ENCODE measurements at regions not wholly inside any gene's neighbourhood (a gene's known extent, or its start where the extent isn't known, plus 50 kb on each side); places are given as distances from the start of the nearest gene placed in this dataset.

DNA sequence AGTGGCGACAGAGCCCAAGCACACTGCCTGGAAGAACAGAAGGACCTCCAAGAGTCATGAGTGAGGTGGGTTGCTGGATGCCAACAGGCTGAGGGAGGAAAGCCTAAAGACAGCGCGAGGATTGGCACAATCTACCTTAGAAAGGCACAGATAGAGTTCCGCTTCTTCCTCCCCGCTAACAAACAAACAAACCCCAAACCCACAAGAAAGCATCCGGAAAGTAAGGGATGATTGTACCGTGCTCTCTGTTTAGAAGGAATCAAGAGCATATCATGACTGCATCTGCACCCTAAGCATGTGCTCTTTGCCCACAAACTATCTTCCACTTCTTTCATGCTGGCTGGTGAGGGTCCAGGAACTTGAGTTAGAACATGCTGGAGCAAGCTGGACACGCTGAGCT is 233.0 kb upstream of the KLF12 start:
- 94% methylated on average over 8 of the region's 8 CpGs for WGBS

DNA sequence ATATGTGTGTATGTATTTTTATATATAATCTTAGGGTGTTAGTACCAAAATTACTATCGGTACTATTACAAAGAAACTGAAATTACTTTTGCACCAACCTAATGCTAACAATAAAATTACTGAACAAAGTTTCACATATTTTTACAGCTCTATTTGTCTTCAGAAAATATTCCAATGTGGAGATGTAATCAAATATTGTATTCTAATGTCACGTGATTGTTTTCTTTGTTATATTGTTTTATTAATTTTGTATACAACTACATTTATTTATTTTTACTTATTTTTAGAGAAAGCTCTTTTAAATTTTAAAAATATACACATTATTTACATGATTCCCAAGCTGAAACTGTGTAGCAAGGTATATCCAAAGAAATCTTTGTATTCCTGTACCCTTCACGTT is 227.1 kb upstream of the KLF12 start:
- H3K27me3 ChIP-seq, result no peaks in the 10 kb centered on the region
- intact Hi-C loops (cut with DNase I), result no loop called here
- H3K36me3 ChIP-seq, result no peaks in the 10 kb centered on the region
- TF ChIP-seq EP300 (IDR thresholded peaks at IDR 0.05) (no peak), POLR2AphosphoS5 (IDR thresholded peaks at IDR 0.05) (no peak), POLR2A (IDR thresholded peaks at IDR 0.05; ENCODE audit: low read depth) (no peak)
- TF ChIP-seq, protein P1, sequence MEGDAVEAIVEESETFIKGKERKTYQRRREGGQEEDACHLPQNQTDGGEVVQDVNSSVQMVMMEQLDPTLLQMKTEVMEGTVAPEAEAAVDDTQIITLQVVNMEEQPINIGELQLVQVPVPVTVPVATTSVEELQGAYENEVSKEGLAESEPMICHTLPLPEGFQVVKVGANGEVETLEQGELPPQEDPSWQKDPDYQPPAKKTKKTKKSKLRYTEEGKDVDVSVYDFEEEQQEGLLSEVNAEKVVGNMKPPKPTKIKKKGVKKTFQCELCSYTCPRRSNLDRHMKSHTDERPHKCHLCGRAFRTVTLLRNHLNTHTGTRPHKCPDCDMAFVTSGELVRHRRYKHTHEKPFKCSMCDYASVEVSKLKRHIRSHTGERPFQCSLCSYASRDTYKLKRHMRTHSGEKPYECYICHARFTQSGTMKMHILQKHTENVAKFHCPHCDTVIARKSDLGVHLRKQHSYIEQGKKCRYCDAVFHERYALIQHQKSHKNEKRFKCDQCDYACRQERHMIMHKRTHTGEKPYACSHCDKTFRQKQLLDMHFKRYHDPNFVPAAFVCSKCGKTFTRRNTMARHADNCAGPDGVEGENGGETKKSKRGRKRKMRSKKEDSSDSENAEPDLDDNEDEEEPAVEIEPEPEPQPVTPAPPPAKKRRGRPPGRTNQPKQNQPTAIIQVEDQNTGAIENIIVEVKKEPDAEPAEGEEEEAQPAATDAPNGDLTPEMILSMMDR (IDR thresholded peaks at IDR 0.05), result no peak
- H3K27ac ChIP-seq (replicated peaks in 1 of 4), result no peak overlapping the region
- no peak overlapping the region for H3K4me3 ChIP-seq
- no peaks in the 10 kb centered on the region for H3K4me1 ChIP-seq
- WGBS, result 98% methylated on average over 3 of the region's 3 CpGs
- no peak for DNase-seq (ENCODE audit: extremely low spot score)
- no peaks in the 10 kb centered on the region for H3K9me3 ChIP-seq

More for the DNA sequence above, 233.0 kb upstream of the KLF12 start:
- TF ChIP-seq EP300 (IDR thresholded peaks at IDR 0.05) (no peak), POLR2A (IDR thresholded peaks at IDR 0.05; ENCODE audit: low read depth) (no peak), POLR2AphosphoS5 (IDR thresholded peaks at IDR 0.05) (no peak)
- TF ChIP-seq, protein P1 (IDR thresholded peaks at IDR 0.05), result no peak
- H3K27me3 ChIP-seq, result no peaks in the 10 kb centered on the region
- intact Hi-C loops (cut with DNase I), result no loop called here
- H3K27ac ChIP-seq (replicated peaks in 1 of 4), result no peak overlapping the region
- H3K36me3 ChIP-seq, result no peaks in the 10 kb centered on the region
- no peaks in the 10 kb centered on the region for H3K9me3 ChIP-seq
- DNase-seq (ENCODE audit: extremely low spot score), result no peak
- no peaks in the 10 kb centered on the region for H3K4me1 ChIP-seq
- no peak overlapping the region for H3K4me3 ChIP-seq

DNA sequence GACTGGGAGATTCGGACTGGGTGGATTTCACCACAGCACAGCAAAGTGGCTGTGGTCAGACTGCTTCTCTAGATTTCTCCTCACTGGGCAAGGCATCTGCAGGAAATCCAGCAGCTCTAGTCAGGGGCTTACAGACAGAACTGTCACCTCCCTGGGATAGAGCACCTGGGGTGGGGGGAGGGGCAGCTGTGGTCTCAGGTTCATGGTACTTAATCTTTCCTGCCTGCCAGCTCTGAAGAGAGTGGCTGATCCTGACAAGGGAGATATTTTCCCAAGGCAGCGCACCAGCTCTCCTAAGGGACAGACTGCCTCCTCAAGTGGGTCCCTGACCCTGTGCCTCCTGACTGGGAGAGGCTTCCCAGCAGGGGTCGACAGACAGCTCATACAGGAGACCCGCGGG is 212.8 kb upstream of the KLF12 start:
- 46% methylated on average over 4 of the region's 5 CpGs for WGBS

DNA sequence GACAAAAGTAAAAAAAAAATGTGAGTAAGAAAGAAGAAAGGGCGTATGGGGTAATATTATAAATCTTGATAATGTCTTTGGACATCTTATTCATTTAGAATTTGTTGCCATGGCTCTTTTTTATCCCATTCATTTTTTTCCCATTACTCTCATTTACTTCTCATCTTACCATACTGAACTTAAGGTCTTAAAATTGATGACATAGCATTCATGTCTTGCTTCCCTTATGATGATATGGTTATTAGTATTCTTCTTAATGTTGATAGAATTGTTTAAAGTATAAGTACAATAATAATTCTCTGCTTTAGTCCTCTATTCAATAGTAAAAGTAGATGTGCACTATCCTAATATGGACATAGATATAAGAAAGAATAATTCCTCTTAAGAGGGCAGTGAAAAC is 204.1 kb upstream of the KLF12 start:
- Histone ChIP-seq H3K27ac (replicated peaks in 1 of 4) (no peak overlapping the region), H3K9me3 (peaks cover 0 to 6% (median 0%) of the 10 kb centered on the region in 4 donors), H3K4me1 (no peaks in the 10 kb centered on the region), H3K27me3 (no peaks in the 10 kb centered on the region), H3K36me3 (no peaks in the 10 kb centered on the region), H3K4me3 (no peak overlapping the region)
- no peak for DNase-seq (ENCODE audit: extremely low spot score)
- 78% methylated on average over 1 of the region's 1 CpG for WGBS
- no peak for TF ChIP-seq POLR2AphosphoS5 (IDR thresholded peaks at IDR 0.05)
- TF ChIP-seq POLR2A (IDR thresholded peaks at IDR 0.05; ENCODE audit: low read depth), result no peak
- no peak for TF ChIP-seq EP300 (IDR thresholded peaks at IDR 0.05)
- TF ChIP-seq, protein P1 (IDR thresholded peaks at IDR 0.05), result no peak
- intact Hi-C loops (cut with DNase I), result no loop called here

More for the DNA sequence above, 212.8 kb upstream of the KLF12 start:
- intact Hi-C loops (cut with DNase I), result no loop called here
- no peaks in the 10 kb centered on the region for H3K36me3 ChIP-seq
- H3K27ac ChIP-seq (replicated peaks in 1 of 4), result no peak overlapping the region
- TF ChIP-seq EP300 (IDR thresholded peaks at IDR 0.05) (no peak), POLR2A (IDR thresholded peaks at IDR 0.05; ENCODE audit: low read depth) (no peak), POLR2AphosphoS5 (IDR thresholded peaks at IDR 0.05) (no peak)
- TF ChIP-seq, protein P1 (IDR thresholded peaks at IDR 0.05), result no peak
- H3K9me3 ChIP-seq, result no peaks in the 10 kb centered on the region
- no peak overlapping the region for H3K4me3 ChIP-seq
- no peaks in the 10 kb centered on the region for H3K27me3 ChIP-seq
- no peak for DNase-seq (ENCODE audit: extremely low spot score)
- no peaks in the 10 kb centered on the region for H3K4me1 ChIP-seq

DNA sequence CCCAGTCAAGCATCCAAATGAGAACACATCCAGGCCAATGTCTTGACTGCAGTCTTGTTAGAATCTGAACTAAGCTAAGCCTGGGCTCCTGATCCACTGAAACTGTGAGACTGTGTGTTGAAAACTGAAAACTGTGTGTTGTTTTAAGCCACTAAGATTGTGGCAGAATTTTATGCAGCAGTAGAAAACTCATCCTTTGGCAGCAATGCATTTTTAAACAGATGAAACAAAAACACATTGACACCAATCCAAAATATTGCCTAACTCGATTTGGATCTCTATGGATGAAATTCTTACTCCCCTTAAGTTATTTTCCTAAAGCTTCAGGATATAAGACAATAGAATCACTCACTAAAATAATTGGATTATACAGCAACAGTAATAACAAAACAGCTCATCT is 202.3 kb upstream of the KLF12 start:
- peaks cover 0 to 6% (median 0%) of the 10 kb centered on the region in 4 donors for H3K9me3 ChIP-seq
- no peaks in the 10 kb centered on the region for H3K36me3 ChIP-seq
- H3K4me1 ChIP-seq, result no peaks in the 10 kb centered on the region
- TF ChIP-seq POLR2AphosphoS5 (IDR thresholded peaks at IDR 0.05) (no peak), POLR2A (IDR thresholded peaks at IDR 0.05; ENCODE audit: low read depth) (no peak), EP300 (IDR thresholded peaks at IDR 0.05) (no peak)
- TF ChIP-seq, protein P1 (IDR thresholded peaks at IDR 0.05), result no peak
- no peak overlapping the region for H3K27ac ChIP-seq (replicated peaks in 1 of 4)
- WGBS, result 74% methylated on average over 1 of the region's 1 CpG
- intact Hi-C loops (cut with DNase I), result no loop called here
- no peak for DNase-seq (ENCODE audit: extremely low spot score)
- H3K4me3 ChIP-seq, result no peak overlapping the region
- no peaks in the 10 kb centered on the region for H3K27me3 ChIP-seq
